ENCODE measurements at regions not wholly inside any gene's neighbourhood (a gene's known extent, or its start where the extent isn't known, plus 50 kb on each side); places are given as distances from the start of the nearest gene placed in this dataset.
"Not testable (repeated sequence)": the region's sequence is repeated elsewhere in the genome, so short reads cannot be mapped to it uniquely, and the experiment has no call there.

GRCh38 chr7:52573141-52573540, 462.3 kb upstream of the POM121L12 start:
- DNase-seq, result not testable (repeated sequence)

- DNase-seq, result no peak
Measured at GRCh38 chr7:52571026-52571425, 464.4 kb upstream of the POM121L12 start.

- no peak for DNase-seq
Measured at GRCh38 chr7:52569151-52569550, 466.3 kb upstream of the POM121L12 start.

- no peak for DNase-seq
Measured at GRCh38 chr7:52565974-52566373, 469.5 kb upstream of the POM121L12 start.

GRCh38 chr7:52555805-52556204, 479.6 kb upstream of the POM121L12 start:
- DNase-seq, result no peak

- no peak for DNase-seq
Measured at GRCh38 chr7:52547308-52547910, 488.0 kb upstream of the POM121L12 start.

GRCh38 chr7:52541198-52541765, 494.2 kb upstream of the POM121L12 start:
- DNase-seq, result not testable (repeated sequence)

- DNase-seq, result no peak
Measured at GRCh38 chr7:52540041-52540440, 495.4 kb upstream of the POM121L12 start.

GRCh38 chr7:52539414-52539813, 496.0 kb upstream of the POM121L12 start:
- no peak for DNase-seq

GRCh38 chr7:52537051-52537450, 498.4 kb upstream of the POM121L12 start:
- no peak for DNase-seq

GRCh38 chr7:52525772-52526341, 509.6 kb upstream of the POM121L12 start:
- DNase-seq, result no peak

GRCh38 chr7:52518869-52519268, 516.6 kb upstream of the POM121L12 start:
- no peak for DNase-seq

- no peak for DNase-seq
Measured at GRCh38 chr7:52512656-52513055, 522.8 kb upstream of the POM121L12 start.

- no peak for DNase-seq
Measured at GRCh38 chr7:52507546-52508255, 527.7 kb upstream of the POM121L12 start.

GRCh38 chr7:52506325-52506724, 529.1 kb upstream of the POM121L12 start:
- no peak for DNase-seq

- DNase-seq, result no peak
Measured at GRCh38 chr7:52504561-52504960, 530.9 kb upstream of the POM121L12 start.

- DNase-seq, result no peak
Measured at GRCh38 chr7:52502281-52502680, 533.2 kb upstream of the POM121L12 start.

- DNase-seq, result no peak
Measured at GRCh38 chr7:52501696-52502095, 533.7 kb upstream of the POM121L12 start.

GRCh38 chr7:52500841-52501240, 534.6 kb upstream of the POM121L12 start:
- DNase-seq, result no peak

GRCh38 chr7:52498366-52498765, 537.1 kb upstream of the POM121L12 start:
- DNase-seq, result no peak

GRCh38 chr7:52486267-52486666, 549.2 kb upstream of the POM121L12 start:
- DNase-seq, result no peak

- DNase-seq, result no peak
Measured at GRCh38 chr7:52482076-52482475, 553.4 kb upstream of the POM121L12 start.

GRCh38 chr7:52481571-52481970, 553.9 kb upstream of the POM121L12 start:
- no peak for DNase-seq

- DNase-seq, result no peak
Measured at GRCh38 chr7:52479990-52480389, 555.4 kb upstream of the POM121L12 start.

All from CD4-positive, alpha-beta T cell treated with Interleukin-17A for 1 hour (primary cell).